ENCODE measurements at regions not wholly inside any gene's neighbourhood (a gene's known extent, or its start where the extent isn't known, plus 50 kb on each side); places are given as distances from the start of the nearest gene placed in this dataset.

DNA sequence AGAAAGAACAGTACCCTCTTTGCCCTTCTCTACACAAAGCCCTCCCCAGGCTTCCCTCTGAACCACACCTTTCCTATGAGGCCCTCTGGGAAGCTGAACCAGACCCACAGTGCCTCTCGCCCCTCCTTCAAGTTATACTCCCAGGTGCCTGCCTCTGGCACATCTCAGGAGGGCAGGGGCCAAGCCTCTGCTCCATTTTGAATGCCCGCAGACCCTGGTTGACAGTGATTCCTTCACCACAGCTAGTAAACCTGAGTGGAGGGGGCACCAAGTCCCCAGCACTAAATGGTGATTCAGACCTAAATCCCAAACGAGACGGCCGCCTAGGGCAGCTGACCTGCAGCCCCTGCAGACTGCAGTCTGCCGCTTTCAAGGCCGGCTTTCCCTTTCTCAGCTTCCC, 230.5 kb upstream of the ZNF32 start:
- TF ChIP-seq, protein P1, sequence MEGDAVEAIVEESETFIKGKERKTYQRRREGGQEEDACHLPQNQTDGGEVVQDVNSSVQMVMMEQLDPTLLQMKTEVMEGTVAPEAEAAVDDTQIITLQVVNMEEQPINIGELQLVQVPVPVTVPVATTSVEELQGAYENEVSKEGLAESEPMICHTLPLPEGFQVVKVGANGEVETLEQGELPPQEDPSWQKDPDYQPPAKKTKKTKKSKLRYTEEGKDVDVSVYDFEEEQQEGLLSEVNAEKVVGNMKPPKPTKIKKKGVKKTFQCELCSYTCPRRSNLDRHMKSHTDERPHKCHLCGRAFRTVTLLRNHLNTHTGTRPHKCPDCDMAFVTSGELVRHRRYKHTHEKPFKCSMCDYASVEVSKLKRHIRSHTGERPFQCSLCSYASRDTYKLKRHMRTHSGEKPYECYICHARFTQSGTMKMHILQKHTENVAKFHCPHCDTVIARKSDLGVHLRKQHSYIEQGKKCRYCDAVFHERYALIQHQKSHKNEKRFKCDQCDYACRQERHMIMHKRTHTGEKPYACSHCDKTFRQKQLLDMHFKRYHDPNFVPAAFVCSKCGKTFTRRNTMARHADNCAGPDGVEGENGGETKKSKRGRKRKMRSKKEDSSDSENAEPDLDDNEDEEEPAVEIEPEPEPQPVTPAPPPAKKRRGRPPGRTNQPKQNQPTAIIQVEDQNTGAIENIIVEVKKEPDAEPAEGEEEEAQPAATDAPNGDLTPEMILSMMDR (optimal IDR thresholded peaks at IDR 0.05 in 1 of 3, IDR thresholded peaks at IDR 0.05 in 1 of 3, conservative IDR thresholded peaks at IDR 0.05 in 1 of 3; ENCODE audit: extremely low read depth in 1 of 3, insufficient read depth in 2 of 3, low read length in 3 of 3): no peak
- TF ChIP-seq EZH2 (IDR thresholded peaks at IDR 0.05; ENCODE audit: low read length): no peak
- FAIRE-seq (no peak), DNase-seq (ENCODE audit: low read depth, low spot score) (no peak)
- no peaks in the 10 kb centered on the region for H3K9me3 ChIP-seq (ENCODE audit: control insufficient read depth, low read depth, low read length)
- H3K9me1 ChIP-seq (ENCODE audit: control insufficient read depth, extremely low read depth, insufficient read depth, low read length): no peaks in the 10 kb centered on the region
- dilution Hi-C loops (cut with MboI; ENCODE audit: extremely low pct_ligation_motif_present, low sequenced_read_pairs): no loop called here
- H3K27ac ChIP-seq (ENCODE audit: control insufficient read depth, insufficient read depth, low read length): no peak overlapping the region
- H2AFZ ChIP-seq (ENCODE audit: control insufficient read depth, low read length): no peak overlapping the region
- no peaks in the 10 kb centered on the region for H3K36me3 ChIP-seq (ENCODE audit: control insufficient read depth in 2 of 2, extremely low read depth in 1 of 2, insufficient read depth in 2 of 2, low read length in 2 of 2)
- H3K4me3 ChIP-seq (ENCODE audit: control insufficient read depth in 2 of 3, extremely low read depth in 1 of 3, insufficient read depth in 2 of 3, low read depth in 1 of 3, low read length in 3 of 3): no peak overlapping the region
- H4K20me1 ChIP-seq (ENCODE audit: control insufficient read depth, extremely low read depth, insufficient read depth, low read length): no peaks in the 10 kb centered on the region
- no peak overlapping the region for H3K9ac ChIP-seq (ENCODE audit: control insufficient read depth, extremely low read depth, insufficient read depth, low read length)
- H3K27me3 ChIP-seq (ENCODE audit: control insufficient read depth, extremely low read depth, insufficient read depth, low read length): no peaks in the 10 kb centered on the region
- H3K4me1 ChIP-seq (ENCODE audit: control insufficient read depth, extremely low read depth, insufficient read depth, low read length): no peaks in the 10 kb centered on the region
- H3K4me2 ChIP-seq (ENCODE audit: control insufficient read depth, extremely low read depth, insufficient read depth, low read depth, low read length): no peak overlapping the region
- H3K79me2 ChIP-seq (ENCODE audit: control insufficient read depth, insufficient read depth, low read length): no peaks in the 10 kb centered on the region

DNA sequence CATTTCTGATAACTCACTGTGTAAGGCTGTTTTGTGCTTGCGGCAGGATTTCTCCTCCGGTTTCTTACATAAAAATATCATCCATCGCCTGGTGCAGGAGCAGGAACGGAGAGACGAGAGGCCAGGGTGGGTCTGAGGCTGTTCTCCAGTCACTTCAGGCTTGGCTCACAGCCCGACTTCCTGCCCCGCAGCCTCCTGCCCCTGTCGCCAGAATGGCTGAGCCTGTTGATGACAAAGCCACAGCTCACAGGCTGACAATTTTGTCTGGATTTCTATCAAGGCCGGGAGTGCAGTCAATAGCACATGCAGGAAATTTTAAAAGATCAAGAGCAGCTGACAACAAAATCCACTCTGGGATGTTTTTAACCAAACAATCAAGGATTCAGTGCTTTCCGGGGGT, 229.7 kb upstream of the ZNF32 start:
- DNase-seq (ENCODE audit: low read depth, low spot score) (no peak), FAIRE-seq (no peak)
- H3K4me1 ChIP-seq (ENCODE audit: control insufficient read depth, extremely low read depth, insufficient read depth, low read length): no peaks in the 10 kb centered on the region
- no peak overlapping the region for H3K9ac ChIP-seq (ENCODE audit: control insufficient read depth, extremely low read depth, insufficient read depth, low read length)
- no peak overlapping the region for H2AFZ ChIP-seq (ENCODE audit: control insufficient read depth, low read length)
- H3K9me3 ChIP-seq (ENCODE audit: control insufficient read depth, low read depth, low read length): no peaks in the 10 kb centered on the region
- dilution Hi-C loops (cut with MboI; ENCODE audit: extremely low pct_ligation_motif_present, low sequenced_read_pairs): no loop called here
- H4K20me1 ChIP-seq (ENCODE audit: control insufficient read depth, extremely low read depth, insufficient read depth, low read length): no peaks in the 10 kb centered on the region
- H3K27me3 ChIP-seq (ENCODE audit: control insufficient read depth, extremely low read depth, insufficient read depth, low read length): no peaks in the 10 kb centered on the region
- TF ChIP-seq, protein P1 (optimal IDR thresholded peaks at IDR 0.05 in 1 of 3, IDR thresholded peaks at IDR 0.05 in 1 of 3, conservative IDR thresholded peaks at IDR 0.05 in 1 of 3; ENCODE audit: extremely low read depth in 1 of 3, insufficient read depth in 2 of 3, low read length in 3 of 3): no peak
- TF ChIP-seq EZH2 (IDR thresholded peaks at IDR 0.05; ENCODE audit: low read length): no peak
- H3K4me3 ChIP-seq (ENCODE audit: control insufficient read depth in 2 of 3, extremely low read depth in 1 of 3, insufficient read depth in 2 of 3, low read depth in 1 of 3, low read length in 3 of 3): no peak overlapping the region
- H3K4me2 ChIP-seq (ENCODE audit: control insufficient read depth, extremely low read depth, insufficient read depth, low read depth, low read length): no peak overlapping the region
- no peaks in the 10 kb centered on the region for H3K79me2 ChIP-seq (ENCODE audit: control insufficient read depth, insufficient read depth, low read length)
- no peak overlapping the region for H3K27ac ChIP-seq (ENCODE audit: control insufficient read depth, insufficient read depth, low read length)
- no peaks in the 10 kb centered on the region for H3K9me1 ChIP-seq (ENCODE audit: control insufficient read depth, extremely low read depth, insufficient read depth, low read length)
- no peaks in the 10 kb centered on the region for H3K36me3 ChIP-seq (ENCODE audit: control insufficient read depth in 2 of 2, extremely low read depth in 1 of 2, insufficient read depth in 2 of 2, low read length in 2 of 2)
